HG02588 (cell line): ENCODE measurements at regions not wholly inside any gene's neighbourhood (a gene's known extent, or its start where the extent isn't known, plus 50 kb on each side); places are given as distances from the start of the nearest gene placed in this dataset.

Experiments used
- ATAC-seq: cut with Tn5 transposase; IDR thresholded peaks from one replicate; pipeline ENCODE4 v1.9.1; 2021; ENCODE audit warnings: mild to moderate bottlenecking, moderate library complexity; ENCODE audit not compliant: unreplicated experiment

GRCh38 chr13:68199271-68199670 is 969.1 kb upstream of the PCDH9 start:
- ATAC-seq, result no peak

GRCh38 chr13:68190818-68191217 is 960.7 kb upstream of the PCDH9 start:
- ATAC-seq, result no peak

- ATAC-seq, result no peak
Observed at GRCh38 chr13:68185444-68186141, 955.5 kb upstream of the PCDH9 start.

GRCh38 chr13:68176475-68176874 is 946.3 kb upstream of the PCDH9 start:
- ATAC-seq, result no peak

GRCh38 chr13:68174893-68175292 is 944.8 kb upstream of the PCDH9 start:
- ATAC-seq, result no peak

GRCh38 chr13:68173111-68173510 is 943.0 kb upstream of the PCDH9 start:
- ATAC-seq, result no peak

- ATAC-seq, result no peak
Observed at GRCh38 chr13:68170961-68171360, 940.8 kb upstream of the PCDH9 start.

- no peak for ATAC-seq
Observed at GRCh38 chr13:68168448-68168847, 938.3 kb upstream of the PCDH9 start.

GRCh38 chr13:68160466-68160865 is 930.3 kb upstream of the PCDH9 start:
- ATAC-seq, result no peak

GRCh38 chr13:68152414-68152813 is 922.3 kb upstream of the PCDH9 start:
- no peak for ATAC-seq

GRCh38 chr13:68145852-68146251 is 915.7 kb upstream of the PCDH9 start:
- no peak for ATAC-seq

GRCh38 chr13:68128297-68128915 is 898.3 kb upstream of the PCDH9 start:
- no peak for ATAC-seq

GRCh38 chr13:68125087-68125480 is 894.9 kb upstream of the PCDH9 start:
- no peak for ATAC-seq

- ATAC-seq, result no peak
Observed at GRCh38 chr13:68124437-68125086, 894.4 kb upstream of the PCDH9 start.

- ATAC-seq, result no peak
Observed at GRCh38 chr13:68110178-68110768, 880.1 kb upstream of the PCDH9 start.

GRCh38 chr13:68107667-68108066 is 877.5 kb upstream of the PCDH9 start:
- no peak for ATAC-seq

GRCh38 chr13:68099631-68100030 is 869.5 kb upstream of the PCDH9 start:
- no peak for ATAC-seq

GRCh38 chr13:68081061-68081460 is 850.9 kb upstream of the PCDH9 start:
- ATAC-seq, result no peak

- ATAC-seq, result no peak
Observed at GRCh38 chr13:68078874-68079273, 848.7 kb upstream of the PCDH9 start.

- ATAC-seq, result no peak
Observed at GRCh38 chr13:68078469-68078868, 848.3 kb upstream of the PCDH9 start.

- no peak for ATAC-seq
Observed at GRCh38 chr13:68076046-68076445, 845.9 kb upstream of the PCDH9 start.
